Lower leg skin (tissue), 3 donors: ENCODE measurements at regions not wholly inside any gene's neighbourhood (a gene's known extent, or its start where the extent isn't known, plus 50 kb on each side); places are given as distances from the start of the nearest gene placed in this dataset.

Experiments used
- CTCF ChIP-seq, 3 donors: fragments of 450-650 bp; IDR thresholded peaks; one replicate each; pipeline ENCODE4 v1.5.1; 2016; ENCODE audit warnings: antibody characterized with exemption in 3 of 3, mild to moderate bottlenecking in 3 of 3, moderate library complexity in 2 of 3
- POLR2A ChIP-seq, 2 donors: fragments of 450-650 bp; IDR thresholded peaks; one replicate each; pipeline ENCODE4 v1.6.1; 2016 to 2017; ENCODE audit warnings: antibody characterized with exemption in 2 of 2, mild to moderate bottlenecking in 1 of 2, moderate library complexity in 1 of 2

GRCh38 chr5:115738830-115739229 is 77.6 kb downstream of the CDO1 start:
- no peak for TF ChIP-seq CTCF (IDR thresholded peaks at IDR 0.05)
- no peak for TF ChIP-seq POLR2A (IDR thresholded peaks at IDR 0.05)
